Activated B cell treated with CpG ODN at 0.5 μM for 24 hours (primary cell): ENCODE measurements at regions not wholly inside any gene's neighbourhood (a gene's known extent, or its start where the extent isn't known, plus 50 kb on each side); places are given as distances from the start of the nearest gene placed in this dataset.

ENCODE experiments used
- ATAC-seq: fragments of 200-7000 bp; cut with Tn5 transposase; one replicate; pipeline ENCODE4 v1.10.0; 2021; ENCODE audit warnings: low read depth, mild to moderate bottlenecking, moderate library complexity
- CTCF ChIA-PET: fragments of 350-600 bp; sonication (Branson Sonifier 250); formaldehyde crosslinking; loops from one replicate; lab custom pipeline; 2021; ENCODE audit warnings: antibody characterized with exemption; lab: Charles Lee
- POLR2A ChIA-PET: fragments of 350-600 bp; sonication (Branson Sonifier 250); formaldehyde crosslinking; loops from one replicate; lab custom pipeline; 2021; ENCODE audit warnings: antibody characterized with exemption; lab: Charles Lee
- DNase-seq: peaks from one replicate; pipeline ENCODE4 v3.0.0; 2022
- H3K27ac Mint-ChIP-seq: one replicate; pipeline ENCODE4 v1.8.0; 2020; ENCODE audit warnings: mixed read lengths
- H3K27me3 Mint-ChIP-seq: one replicate; pipeline ENCODE4 v1.8.0; 2021; ENCODE audit warnings: mixed read lengths
- H3K36me3 Mint-ChIP-seq: one replicate; pipeline ENCODE4 v1.8.0; 2021; ENCODE audit warnings: low read depth, mixed read lengths
- H3K4me1 Mint-ChIP-seq: one replicate; pipeline ENCODE4 v1.8.0; 2021; ENCODE audit warnings: mixed read lengths
- H3K4me3 Mint-ChIP-seq: one replicate; pipeline ENCODE4 v1.8.0; 2020; ENCODE audit warnings: mild to moderate bottlenecking, mixed read lengths
- H3K9me3 Mint-ChIP-seq: one replicate; pipeline ENCODE4 v1.8.0; 2020; ENCODE audit warnings: mixed read lengths
- CTCF ChIP-seq: fragments of 200-600 bp; IDR thresholded peaks from one replicate; pipeline ENCODE4 v1.8.0; 2022; ENCODE audit warnings: antibody characterized with exemption, mild to moderate bottlenecking
- intact Hi-C: fragments of 100-400 bp; cut with micrococcal nuclease; formaldehyde crosslinking; loops from one replicate; pipeline ENCODE4 v1.15.1; 2024

GRCh38 chr13:53844473-53845146 lies 816.0 kb downstream of the OLFM4 start:
- Mint-ChIP-seq H3K4me1 (no peaks in the 10 kb centered on the region), H3K27me3 (no peaks in the 10 kb centered on the region), H3K4me3 (no peak overlapping the region), H3K27ac (no peak overlapping the region), H3K9me3 (peaks cover under 1% of the 10 kb centered on the region), H3K36me3 (no peaks in the 10 kb centered on the region)
- ATAC-seq (no peak), DNase-seq (no peak)
- ChIA-PET CTCF (no interaction called here), POLR2A (no interaction called here)
- no peak for TF ChIP-seq CTCF
- intact Hi-C loops: no loop called here

GRCh38 chr13:53847502-53847901 lies 818.9 kb downstream of the OLFM4 start:
- Mint-ChIP-seq H3K4me3 (no peak overlapping the region), H3K27me3 (no peaks in the 10 kb centered on the region), H3K9me3 (peaks cover 5% of the 10 kb centered on the region), H3K36me3 (no peaks in the 10 kb centered on the region), H3K27ac (no peak overlapping the region), H3K4me1 (no peaks in the 10 kb centered on the region)
- DNase-seq: no peak
- ChIA-PET POLR2A (no interaction called here), CTCF (no interaction called here)
- intact Hi-C loops: no loop called here
- ATAC-seq: no peak
- no peak for TF ChIP-seq CTCF

GRCh38 chr13:53848366-53848961 lies 819.9 kb downstream of the OLFM4 start:
- no peak for TF ChIP-seq CTCF
- Mint-ChIP-seq H3K4me3 (no peak overlapping the region), H3K9me3 (peaks cover 5% of the 10 kb centered on the region), H3K27ac (no peak overlapping the region), H3K4me1 (no peaks in the 10 kb centered on the region), H3K27me3 (no peaks in the 10 kb centered on the region), H3K36me3 (no peaks in the 10 kb centered on the region)
- intact Hi-C loops: no loop called here
- DNase-seq (no peak), ATAC-seq (no peak)
- ChIA-PET CTCF (no interaction called here), POLR2A (no interaction called here)

- POLR2A ChIA-PET: no interaction called here
- no peak for DNase-seq
- CTCF ChIA-PET: no interaction called here
- Mint-ChIP-seq H3K9me3 (peaks cover 13% of the 10 kb centered on the region), H3K27ac (no peak overlapping the region), H3K27me3 (no peaks in the 10 kb centered on the region), H3K36me3 (no peaks in the 10 kb centered on the region), H3K4me3 (no peak overlapping the region), H3K4me1 (no peaks in the 10 kb centered on the region)
- ATAC-seq: no peak
- no peak for TF ChIP-seq CTCF
- intact Hi-C loops: no loop called here
These were observed 825.7 kb downstream of the OLFM4 start for GRCh38 chr13:53854321-53854720.

- Mint-ChIP-seq H3K4me3 (no peak overlapping the region), H3K27ac (no peak overlapping the region), H3K4me1 (no peaks in the 10 kb centered on the region), H3K9me3 (peaks cover 10% of the 10 kb centered on the region), H3K27me3 (no peaks in the 10 kb centered on the region), H3K36me3 (no peaks in the 10 kb centered on the region)
- CTCF ChIA-PET: no interaction called here
- TF ChIP-seq CTCF: no peak
- POLR2A ChIA-PET: no interaction called here
- DNase-seq: no peak
- ATAC-seq: no peak
- intact Hi-C loops: no loop called here
These were observed 828.1 kb downstream of the OLFM4 start for GRCh38 chr13:53856573-53857195.
